ENCODE measurements at regions not wholly inside any gene's neighbourhood (a gene's known extent, or its start where the extent isn't known, plus 50 kb on each side); places are given as distances from the start of the nearest gene placed in this dataset.

DNA sequence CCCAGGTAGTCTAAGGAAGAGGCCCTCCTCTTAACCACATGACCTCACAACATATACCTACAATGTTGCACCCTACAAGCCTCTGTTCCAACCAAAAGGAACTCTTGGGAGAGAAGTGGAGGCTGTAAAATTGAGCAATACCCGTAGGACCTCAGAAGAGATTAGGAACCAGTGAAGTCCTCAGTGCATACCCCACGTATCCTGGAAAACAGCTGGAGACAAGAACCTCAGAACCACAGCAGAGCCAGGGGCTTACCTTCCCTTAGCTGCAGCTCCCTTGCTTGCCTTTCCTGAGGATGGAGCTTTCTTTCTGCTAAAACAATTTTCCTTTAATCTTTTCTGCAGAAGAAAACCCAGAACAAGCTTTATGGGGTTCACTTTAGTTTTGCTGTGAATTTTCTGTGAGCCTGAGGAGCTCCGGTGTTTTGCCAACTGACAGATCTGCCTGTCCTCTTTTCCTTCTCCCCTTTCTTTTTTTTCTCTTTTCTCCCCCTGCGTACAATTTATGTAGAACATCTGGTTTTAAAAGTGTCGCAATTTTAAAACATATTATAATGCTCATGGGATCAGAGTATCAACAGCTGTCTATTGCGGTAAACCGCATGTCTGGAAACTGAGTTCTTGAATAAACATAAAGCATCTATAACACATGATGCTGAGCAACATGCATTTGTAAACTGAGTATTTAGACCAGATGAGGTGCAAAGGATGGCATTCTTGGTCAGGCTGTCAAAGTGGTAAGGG, 226.4 kb upstream of the MAF start:
- H3K4me1 ChIP-seq (ENCODE audit: insufficient read depth, low read length, poor library complexity, severe bottlenecking) = no peaks in the 10 kb centered on the region
- H3K27me3 ChIP-seq (replicated peaks; ENCODE audit: insufficient read depth, low read depth, low read length, poor library complexity) = peaks cover 3% of the 10 kb centered on the region
- H3K9me3 ChIP-seq (ENCODE audit: low read depth, low read length, poor library complexity, severe bottlenecking) = no peaks in the 10 kb centered on the region
- intact Hi-C loops (cut with micrococcal nuclease; ENCODE audit: unreplicated experiment) = no loop called here
- H3K27ac ChIP-seq (ENCODE audit: low read depth, low read length, poor library complexity, severe bottlenecking) = no peak overlapping the region
- ChIA-PET POLR2A (ENCODE audit: low non-redundant PET) (interaction anchor here (0.5 kb wide), 1 partner anchor 98 kb away, joined by 3 read pairs; no protein-coding TSS in a partner anchor), CTCF (no interaction called here)
- no peak for TF ChIP-seq EZH2 (IDR thresholded peaks at IDR 0.05; ENCODE audit: borderline replicate concordance, low read depth, low read length, poor library complexity, severe bottlenecking)
- TF ChIP-seq, protein P1, sequence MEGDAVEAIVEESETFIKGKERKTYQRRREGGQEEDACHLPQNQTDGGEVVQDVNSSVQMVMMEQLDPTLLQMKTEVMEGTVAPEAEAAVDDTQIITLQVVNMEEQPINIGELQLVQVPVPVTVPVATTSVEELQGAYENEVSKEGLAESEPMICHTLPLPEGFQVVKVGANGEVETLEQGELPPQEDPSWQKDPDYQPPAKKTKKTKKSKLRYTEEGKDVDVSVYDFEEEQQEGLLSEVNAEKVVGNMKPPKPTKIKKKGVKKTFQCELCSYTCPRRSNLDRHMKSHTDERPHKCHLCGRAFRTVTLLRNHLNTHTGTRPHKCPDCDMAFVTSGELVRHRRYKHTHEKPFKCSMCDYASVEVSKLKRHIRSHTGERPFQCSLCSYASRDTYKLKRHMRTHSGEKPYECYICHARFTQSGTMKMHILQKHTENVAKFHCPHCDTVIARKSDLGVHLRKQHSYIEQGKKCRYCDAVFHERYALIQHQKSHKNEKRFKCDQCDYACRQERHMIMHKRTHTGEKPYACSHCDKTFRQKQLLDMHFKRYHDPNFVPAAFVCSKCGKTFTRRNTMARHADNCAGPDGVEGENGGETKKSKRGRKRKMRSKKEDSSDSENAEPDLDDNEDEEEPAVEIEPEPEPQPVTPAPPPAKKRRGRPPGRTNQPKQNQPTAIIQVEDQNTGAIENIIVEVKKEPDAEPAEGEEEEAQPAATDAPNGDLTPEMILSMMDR (conservative IDR thresholded peaks at IDR 0.05; ENCODE audit: low read depth, low read length) = no peak
- no peak overlapping the region for H3K4me3 ChIP-seq (ENCODE audit: low read depth, low read length, poor library complexity, severe bottlenecking)
- no peak for DNase-seq (ENCODE audit: low spot score)
- no TSS peak for BruUV-seq (replicated peaks)
- H3K36me3 ChIP-seq (ENCODE audit: insufficient read depth, low read length, poor library complexity, severe bottlenecking) = no peaks in the 10 kb centered on the region

DNA sequence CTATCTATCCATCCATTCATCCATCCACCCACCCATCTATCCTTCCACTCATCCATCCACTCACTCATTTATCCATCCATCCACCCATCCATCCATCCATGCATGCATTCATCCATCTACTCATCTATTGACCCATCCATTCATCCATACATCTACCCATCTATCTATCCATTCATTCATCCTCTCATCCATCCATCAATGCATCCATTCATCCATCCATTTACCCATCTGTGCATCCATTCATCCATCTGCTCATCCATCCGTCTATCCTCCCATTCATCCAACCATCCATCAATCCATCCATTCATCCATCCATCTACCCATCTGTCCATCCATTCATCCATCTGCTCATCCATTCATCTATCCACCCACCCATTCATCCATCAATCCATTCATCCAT, 224.5 kb upstream of the MAF start:
- BruUV-seq (replicated peaks) = no TSS peak
- CTCF ChIA-PET = no interaction called here
- Histone ChIP-seq H3K4me3 (ENCODE audit: low read depth, low read length, poor library complexity, severe bottlenecking) (no peak overlapping the region), H3K4me1 (ENCODE audit: insufficient read depth, low read length, poor library complexity, severe bottlenecking) (no peaks in the 10 kb centered on the region), H3K27ac (ENCODE audit: low read depth, low read length, poor library complexity, severe bottlenecking) (no peak overlapping the region), H3K9me3 (ENCODE audit: low read depth, low read length, poor library complexity, severe bottlenecking) (no peaks in the 10 kb centered on the region), H3K27me3 (replicated peaks; ENCODE audit: insufficient read depth, low read depth, low read length, poor library complexity) (peaks cover 3% of the 10 kb centered on the region), H3K36me3 (ENCODE audit: insufficient read depth, low read length, poor library complexity, severe bottlenecking) (no peaks in the 10 kb centered on the region)
- TF ChIP-seq, protein P1 (conservative IDR thresholded peaks at IDR 0.05; ENCODE audit: low read depth, low read length) = no peak
- TF ChIP-seq EZH2 (IDR thresholded peaks at IDR 0.05; ENCODE audit: borderline replicate concordance, low read depth, low read length, poor library complexity, severe bottlenecking) = no peak
- intact Hi-C loops (cut with micrococcal nuclease; ENCODE audit: unreplicated experiment) = no loop called here
- POLR2A ChIA-PET (ENCODE audit: low non-redundant PET) = no interaction called here
- DNase-seq (ENCODE audit: low spot score) = no peak

DNA sequence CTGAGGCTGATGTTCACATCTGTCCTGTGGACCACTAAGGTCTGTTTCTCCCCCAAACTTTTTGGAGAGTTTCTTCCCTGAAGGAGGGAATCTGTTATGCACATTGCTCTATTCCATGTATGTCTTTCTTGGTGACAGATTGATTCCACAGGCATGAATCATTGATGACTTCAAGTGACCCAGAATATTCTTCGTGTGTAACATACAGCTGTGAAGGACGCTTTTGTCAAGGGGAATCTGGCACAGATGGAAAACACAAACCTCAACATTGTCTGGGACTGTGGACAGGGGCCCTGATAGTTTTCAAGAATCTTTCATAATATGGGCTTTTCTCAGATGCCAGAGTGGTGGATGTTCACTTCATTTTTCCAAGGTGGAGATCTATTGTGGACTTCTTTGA, 223.1 kb upstream of the MAF start:
- Histone ChIP-seq H3K9me3 (ENCODE audit: low read depth, low read length, poor library complexity, severe bottlenecking) (no peaks in the 10 kb centered on the region), H3K27me3 (replicated peaks; ENCODE audit: insufficient read depth, low read depth, low read length, poor library complexity) (peaks cover 3% of the 10 kb centered on the region), H3K36me3 (ENCODE audit: insufficient read depth, low read length, poor library complexity, severe bottlenecking) (no peaks in the 10 kb centered on the region), H3K4me1 (ENCODE audit: insufficient read depth, low read length, poor library complexity, severe bottlenecking) (no peaks in the 10 kb centered on the region), H3K4me3 (ENCODE audit: low read depth, low read length, poor library complexity, severe bottlenecking) (no peak overlapping the region), H3K27ac (ENCODE audit: low read depth, low read length, poor library complexity, severe bottlenecking) (no peak overlapping the region)
- TF ChIP-seq, protein P1 (conservative IDR thresholded peaks at IDR 0.05; ENCODE audit: low read depth, low read length) = no peak
- TF ChIP-seq EZH2 (IDR thresholded peaks at IDR 0.05; ENCODE audit: borderline replicate concordance, low read depth, low read length, poor library complexity, severe bottlenecking) = no peak
- ChIA-PET POLR2A (ENCODE audit: low non-redundant PET) (no interaction called here), CTCF (no interaction called here)
- DNase-seq (ENCODE audit: low spot score) = no peak
- no TSS peak for BruUV-seq (replicated peaks)
- intact Hi-C loops (cut with micrococcal nuclease; ENCODE audit: unreplicated experiment) = no loop called here
